ENCODE measurements at regions not wholly inside any gene's neighbourhood (a gene's known extent, or its start where the extent isn't known, plus 50 kb on each side); places are given as distances from the start of the nearest gene placed in this dataset.
"Not testable (repeated sequence)": the region's sequence is repeated elsewhere in the genome, so short reads cannot be mapped to it uniquely, and the experiment has no call there.

DNA sequence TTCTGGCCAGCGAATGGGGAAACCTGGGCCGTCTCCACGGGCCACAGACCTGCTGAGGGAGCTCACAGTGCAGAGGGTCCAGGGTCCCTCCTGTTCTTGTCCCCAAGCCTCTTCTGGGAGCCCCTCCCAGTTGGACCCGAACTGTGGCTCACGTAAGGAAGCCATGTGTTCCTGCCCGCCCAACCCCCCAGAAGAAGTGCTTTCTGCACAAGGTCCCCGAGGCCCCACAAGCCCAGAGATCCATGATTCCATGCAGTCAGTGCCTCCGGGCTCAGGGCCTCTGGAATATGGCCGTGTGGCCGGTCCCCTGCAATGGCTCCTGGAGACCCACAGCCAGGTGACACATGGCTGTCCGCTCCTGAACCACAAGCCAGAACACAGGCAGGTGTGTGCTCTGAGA is 272.4 kb downstream of the C16orf95 start:
- Histone ChIP-seq H3K27me3 (ENCODE audit: control insufficient read depth in 2 of 2, insufficient read depth in 2 of 2, low read length in 2 of 2) (peaks cover 0 to 3% of the 10 kb centered on the region in 2 donors), H3K4me1 (ENCODE audit: control insufficient read depth in 2 of 2, insufficient read depth in 2 of 2, low read length in 2 of 2) (peaks cover 0 to 3% of the 10 kb centered on the region in 2 donors), H3K27ac (ENCODE audit: low read depth in 2 of 2, low read length in 2 of 2) (no peak overlapping the region), H3K9me3 (ENCODE audit: control insufficient read depth in 2 of 2, low read length in 2 of 2) (no peaks in the 10 kb centered on the region), H3K9ac (ENCODE audit: low read depth in 1 of 2, low read length in 2 of 2) (no peak overlapping the region), H3K4me3 (ENCODE audit: low read length in 2 of 2) (no peak overlapping the region), H3K36me3 (ENCODE audit: control insufficient read depth in 2 of 2, insufficient read depth in 2 of 2, low read length in 2 of 2) (no peaks in the 10 kb centered on the region)

DNA sequence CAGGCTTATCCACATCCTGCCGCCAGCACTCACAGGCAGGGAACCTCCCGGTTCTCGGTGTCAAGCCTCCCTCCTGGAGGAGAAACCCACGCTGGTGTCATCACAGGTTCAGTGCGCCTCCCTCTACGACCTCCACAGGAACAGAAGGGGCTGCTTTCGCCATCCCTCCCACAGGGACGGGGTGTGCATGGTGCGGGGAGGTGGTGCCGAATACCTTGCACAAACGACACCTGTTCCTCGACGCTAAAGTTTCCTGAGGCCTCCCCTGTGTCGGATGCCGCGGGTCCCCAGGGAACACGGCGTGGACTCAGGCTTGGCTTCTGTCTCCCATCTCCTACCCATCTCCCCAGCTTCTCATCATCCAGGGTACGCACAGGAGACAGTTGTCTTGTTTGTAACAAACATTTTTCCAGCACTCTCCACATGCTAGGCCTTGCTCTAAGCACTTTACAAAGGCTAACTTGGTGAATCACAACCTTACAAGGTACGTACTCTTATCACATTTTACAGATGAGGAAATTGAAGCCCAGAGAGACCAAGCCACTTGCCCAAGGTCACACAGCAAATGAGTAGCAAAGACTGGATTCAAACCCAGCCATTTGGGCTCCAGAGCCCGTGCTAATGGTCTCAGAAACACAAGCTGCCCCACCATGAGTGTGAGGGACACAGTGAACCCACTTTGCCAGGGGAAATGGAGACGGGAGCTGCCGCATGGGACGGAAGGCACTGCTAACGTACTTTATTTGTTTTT is 271.6 kb downstream of the C16orf95 start:
- no peaks in the 10 kb centered on the region for H3K9me3 ChIP-seq (ENCODE audit: control insufficient read depth in 2 of 2, low read length in 2 of 2)
- no peak overlapping the region for H3K27ac ChIP-seq (ENCODE audit: low read depth in 2 of 2, low read length in 2 of 2)
- peaks cover 0 to 3% of the 10 kb centered on the region in 2 donors for H3K4me1 ChIP-seq (ENCODE audit: control insufficient read depth in 2 of 2, insufficient read depth in 2 of 2, low read length in 2 of 2)
- no peak overlapping the region for H3K9ac ChIP-seq (ENCODE audit: low read depth in 1 of 2, low read length in 2 of 2)
- H3K4me3 ChIP-seq (ENCODE audit: low read length in 2 of 2) = no peak overlapping the region
- no peaks in the 10 kb centered on the region for H3K36me3 ChIP-seq (ENCODE audit: control insufficient read depth in 2 of 2, insufficient read depth in 2 of 2, low read length in 2 of 2)
- peaks cover 0 to 3% of the 10 kb centered on the region in 2 donors for H3K27me3 ChIP-seq (ENCODE audit: control insufficient read depth in 2 of 2, insufficient read depth in 2 of 2, low read length in 2 of 2)

DNA sequence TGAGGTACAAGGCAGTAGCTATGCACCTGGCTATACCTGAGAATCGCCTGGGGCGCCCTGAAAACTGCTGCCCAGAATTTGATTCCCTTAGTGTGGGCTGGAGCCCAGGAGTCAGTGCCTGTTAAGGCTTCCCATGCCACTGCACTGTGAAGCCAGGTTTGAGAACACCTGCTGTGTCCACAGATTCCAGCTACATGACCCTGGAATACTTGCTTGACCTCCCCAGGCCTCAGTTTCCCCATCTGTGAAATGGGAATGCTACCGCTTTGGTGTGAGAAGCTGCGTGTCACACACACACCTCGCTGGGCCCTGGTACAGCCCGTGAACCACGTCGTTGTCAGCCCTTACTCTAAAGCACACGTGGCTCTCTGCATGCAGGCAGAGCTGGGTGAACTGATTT is 271.0 kb downstream of the C16orf95 start:
- Histone ChIP-seq H3K4me1 (ENCODE audit: control insufficient read depth in 2 of 2, insufficient read depth in 2 of 2, low read length in 2 of 2) (peaks cover 0 to 3% of the 10 kb centered on the region in 2 donors), H3K4me3 (ENCODE audit: low read length in 2 of 2) (no peak overlapping the region), H3K27ac (ENCODE audit: low read depth in 2 of 2, low read length in 2 of 2) (no peak overlapping the region), H3K9me3 (ENCODE audit: control insufficient read depth in 2 of 2, low read length in 2 of 2) (no peaks in the 10 kb centered on the region), H3K27me3 (ENCODE audit: control insufficient read depth in 2 of 2, insufficient read depth in 2 of 2, low read length in 2 of 2) (peaks cover 0 to 3% of the 10 kb centered on the region in 2 donors), H3K36me3 (ENCODE audit: control insufficient read depth in 2 of 2, insufficient read depth in 2 of 2, low read length in 2 of 2) (no peaks in the 10 kb centered on the region), H3K9ac (ENCODE audit: low read depth in 1 of 2, low read length in 2 of 2) (no peak overlapping the region)

DNA sequence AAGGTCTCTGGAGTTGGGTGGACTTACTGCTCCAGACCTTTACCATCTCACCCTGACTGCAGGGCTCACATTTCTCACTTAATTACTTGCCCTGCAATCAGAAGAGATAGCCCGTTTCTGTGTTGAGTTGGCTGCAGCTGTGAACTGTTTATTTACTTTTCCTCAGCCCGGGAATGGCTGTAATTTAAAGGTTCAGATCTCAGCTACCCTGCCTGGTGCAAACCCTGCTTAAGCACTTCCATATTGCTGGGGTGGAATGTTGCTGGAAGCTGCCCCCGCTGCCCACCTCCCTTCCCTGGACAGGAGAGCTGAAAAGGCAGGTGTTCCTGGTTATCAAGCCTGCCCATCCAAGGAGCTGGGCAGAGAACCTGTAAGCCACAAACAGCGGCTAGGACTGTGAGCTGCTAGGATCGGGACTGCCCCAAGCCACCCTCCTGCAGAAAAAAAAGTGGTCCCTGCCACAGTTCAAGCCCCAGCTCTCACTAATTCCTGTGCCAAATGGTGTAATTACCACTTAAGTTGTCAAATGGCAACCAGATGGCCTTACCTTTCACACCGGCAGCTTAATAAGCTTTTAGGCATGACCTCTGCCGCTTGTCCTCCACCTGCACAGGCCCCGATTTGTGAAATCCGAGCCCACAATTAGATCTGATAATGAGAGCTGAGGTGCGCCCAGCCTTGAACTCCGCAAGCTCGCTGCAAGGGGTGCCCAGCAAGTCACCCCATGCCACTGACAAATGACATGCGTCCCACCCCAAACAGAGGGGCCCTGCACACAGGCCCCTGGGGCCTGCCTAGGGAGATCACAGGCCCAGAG is 269.8 kb downstream of the C16orf95 start:
- Histone ChIP-seq H3K4me3 (ENCODE audit: low read length in 2 of 2) (no peak overlapping the region), H3K9ac (ENCODE audit: low read depth in 1 of 2, low read length in 2 of 2) (no peak overlapping the region), H3K27ac (ENCODE audit: low read depth in 2 of 2, low read length in 2 of 2) (no peak overlapping the region), H3K36me3 (ENCODE audit: control insufficient read depth in 2 of 2, insufficient read depth in 2 of 2, low read length in 2 of 2) (no peaks in the 10 kb centered on the region), H3K9me3 (ENCODE audit: control insufficient read depth in 2 of 2, low read length in 2 of 2) (no peaks in the 10 kb centered on the region), H3K27me3 (ENCODE audit: control insufficient read depth in 2 of 2, insufficient read depth in 2 of 2, low read length in 2 of 2) (peaks cover 0 to 3% of the 10 kb centered on the region in 2 donors), H3K4me1 (ENCODE audit: control insufficient read depth in 2 of 2, insufficient read depth in 2 of 2, low read length in 2 of 2) (peaks cover 0 to 2% of the 10 kb centered on the region in 2 donors)

DNA sequence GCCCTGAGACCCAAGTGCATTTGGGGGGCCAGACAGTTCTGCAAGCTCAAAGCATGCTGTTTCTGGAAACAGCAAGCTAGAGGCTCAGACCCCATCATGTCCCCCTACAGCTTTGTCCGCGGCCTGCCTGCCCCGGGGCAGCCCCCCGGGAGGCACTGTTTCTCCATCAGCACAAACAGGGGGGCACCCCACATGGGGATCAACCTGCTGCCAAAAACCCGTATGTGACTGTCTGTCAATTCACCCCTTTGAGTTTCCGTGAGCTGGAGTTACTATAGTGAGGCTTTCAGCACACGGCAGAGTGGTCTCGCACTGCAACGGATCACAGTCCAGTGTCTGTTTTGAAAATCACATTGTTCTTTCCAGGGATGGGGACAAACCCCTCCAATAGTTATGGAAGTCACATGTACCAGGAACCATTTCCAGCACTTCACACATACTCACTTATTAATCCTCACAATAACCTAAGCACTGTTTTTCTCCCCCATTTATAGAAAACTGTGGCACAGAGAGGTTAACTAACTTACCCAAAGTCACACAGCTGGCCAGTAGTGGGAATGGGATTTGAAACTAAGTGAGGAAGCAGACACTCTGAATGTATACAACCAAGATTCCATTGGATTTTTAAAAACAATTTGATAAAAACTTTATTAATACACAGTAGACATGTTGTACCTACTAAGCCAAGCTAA is 269.0 kb downstream of the C16orf95 start:
- Histone ChIP-seq H3K9me3 (ENCODE audit: control insufficient read depth in 2 of 2, low read length in 2 of 2) (no peaks in the 10 kb centered on the region), H3K27me3 (ENCODE audit: control insufficient read depth in 2 of 2, insufficient read depth in 2 of 2, low read length in 2 of 2) (peaks cover 0 to 3% of the 10 kb centered on the region in 2 donors), H3K27ac (ENCODE audit: low read depth in 2 of 2, low read length in 2 of 2) (no peak overlapping the region), H3K4me3 (ENCODE audit: low read length in 2 of 2) (no peak overlapping the region), H3K4me1 (ENCODE audit: control insufficient read depth in 2 of 2, insufficient read depth in 2 of 2, low read length in 2 of 2) (no peaks in the 10 kb centered on the region), H3K36me3 (ENCODE audit: control insufficient read depth in 2 of 2, insufficient read depth in 2 of 2, low read length in 2 of 2) (no peaks in the 10 kb centered on the region), H3K9ac (ENCODE audit: low read depth in 1 of 2, low read length in 2 of 2) (no peak overlapping the region)

DNA sequence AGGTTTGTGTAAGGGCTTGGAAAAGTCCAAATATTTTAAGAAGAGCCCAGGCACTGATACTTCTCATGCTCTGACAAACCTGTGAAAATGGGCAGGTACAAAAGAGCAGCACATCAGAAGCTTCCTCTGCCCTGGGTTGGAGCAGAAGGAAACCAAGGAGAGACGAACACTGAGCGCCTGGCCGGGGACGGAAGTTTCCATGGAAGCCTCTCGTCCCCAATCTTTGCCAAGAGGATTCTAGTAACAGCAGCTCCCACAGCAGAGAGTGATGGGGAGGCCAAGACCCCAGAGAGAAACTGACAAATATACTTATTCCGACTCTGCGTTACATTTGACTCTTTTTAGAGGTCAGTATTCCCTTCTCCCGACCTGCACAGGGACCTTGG is 268.5 kb downstream of the C16orf95 start:
- Histone ChIP-seq H3K4me3 (ENCODE audit: low read length in 2 of 2) (no peak overlapping the region), H3K27ac (ENCODE audit: low read depth in 2 of 2, low read length in 2 of 2) (no peak overlapping the region), H3K9ac (ENCODE audit: low read depth in 1 of 2, low read length in 2 of 2) (no peak overlapping the region), H3K27me3 (ENCODE audit: control insufficient read depth in 2 of 2, insufficient read depth in 2 of 2, low read length in 2 of 2) (peaks cover 0 to 3% of the 10 kb centered on the region in 2 donors), H3K36me3 (ENCODE audit: control insufficient read depth in 2 of 2, insufficient read depth in 2 of 2, low read length in 2 of 2) (no peaks in the 10 kb centered on the region), H3K4me1 (ENCODE audit: control insufficient read depth in 2 of 2, insufficient read depth in 2 of 2, low read length in 2 of 2) (no peaks in the 10 kb centered on the region), H3K9me3 (ENCODE audit: control insufficient read depth in 2 of 2, low read length in 2 of 2) (no peaks in the 10 kb centered on the region)

DNA sequence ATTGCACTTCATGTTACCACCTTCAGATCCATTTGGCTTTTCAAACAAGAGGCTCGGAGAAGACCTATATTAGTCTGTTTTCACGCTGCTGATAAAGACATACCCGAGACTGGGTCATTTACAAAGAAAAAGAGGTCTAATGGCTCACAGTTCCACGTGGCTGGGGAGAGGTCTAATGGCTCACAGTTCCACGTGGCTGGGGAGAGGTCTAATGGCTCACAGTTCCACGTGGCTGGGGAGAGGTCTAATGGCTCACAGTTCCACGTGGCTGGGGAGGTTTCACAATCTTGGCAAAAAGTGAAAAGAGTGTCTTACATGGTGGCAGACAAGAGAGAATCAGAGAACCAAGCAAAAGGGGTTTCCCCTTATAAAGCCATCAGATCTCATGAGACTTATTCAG is 268.0 kb downstream of the C16orf95 start:
- not testable (repeated sequence) for H3K27ac ChIP-seq (ENCODE audit: low read depth in 2 of 2, low read length in 2 of 2)

DNA sequence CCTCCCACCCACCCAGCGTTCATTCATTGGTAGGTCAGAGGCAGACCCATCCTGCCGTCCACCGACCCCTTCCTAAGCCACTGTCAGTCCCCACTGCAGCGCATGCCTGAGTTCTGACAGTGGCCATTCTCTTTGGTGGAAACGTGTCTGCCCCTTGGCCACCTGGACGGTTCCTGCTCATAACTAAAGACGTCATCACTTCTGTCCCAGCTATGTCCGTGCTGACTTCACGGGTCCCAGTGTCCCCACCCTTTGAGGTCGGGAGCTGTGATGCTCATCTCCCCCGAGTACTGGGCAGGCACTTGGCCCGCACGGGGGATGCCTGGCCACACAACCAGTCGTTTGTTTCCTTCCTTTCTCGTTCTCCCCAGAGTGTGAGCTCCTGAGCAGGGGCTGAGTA is 267.1 kb downstream of the C16orf95 start:
- H3K9ac ChIP-seq (ENCODE audit: low read depth in 1 of 2, low read length in 2 of 2) = no peak overlapping the region
- peaks cover 0 to 6% of the 10 kb centered on the region in 2 donors for H3K27me3 ChIP-seq (ENCODE audit: control insufficient read depth in 2 of 2, insufficient read depth in 2 of 2, low read length in 2 of 2)
- H3K4me1 ChIP-seq (ENCODE audit: control insufficient read depth in 2 of 2, insufficient read depth in 2 of 2, low read length in 2 of 2) = no peaks in the 10 kb centered on the region

More for the DNA sequence above, 268.0 kb downstream of the C16orf95 start:
- H3K9me3 ChIP-seq (ENCODE audit: control insufficient read depth in 2 of 2, low read length in 2 of 2); H3K4me3 ChIP-seq (ENCODE audit: low read length in 2 of 2); H3K27me3 ChIP-seq (ENCODE audit: control insufficient read depth in 2 of 2, insufficient read depth in 2 of 2, low read length in 2 of 2); H3K9ac ChIP-seq (ENCODE audit: low read depth in 1 of 2, low read length in 2 of 2); H3K36me3 ChIP-seq (ENCODE audit: control insufficient read depth in 2 of 2, insufficient read depth in 2 of 2, low read length in 2 of 2); H3K4me1 ChIP-seq (ENCODE audit: control insufficient read depth in 2 of 2, insufficient read depth in 2 of 2, low read length in 2 of 2): not testable (repeated sequence)

DNA sequence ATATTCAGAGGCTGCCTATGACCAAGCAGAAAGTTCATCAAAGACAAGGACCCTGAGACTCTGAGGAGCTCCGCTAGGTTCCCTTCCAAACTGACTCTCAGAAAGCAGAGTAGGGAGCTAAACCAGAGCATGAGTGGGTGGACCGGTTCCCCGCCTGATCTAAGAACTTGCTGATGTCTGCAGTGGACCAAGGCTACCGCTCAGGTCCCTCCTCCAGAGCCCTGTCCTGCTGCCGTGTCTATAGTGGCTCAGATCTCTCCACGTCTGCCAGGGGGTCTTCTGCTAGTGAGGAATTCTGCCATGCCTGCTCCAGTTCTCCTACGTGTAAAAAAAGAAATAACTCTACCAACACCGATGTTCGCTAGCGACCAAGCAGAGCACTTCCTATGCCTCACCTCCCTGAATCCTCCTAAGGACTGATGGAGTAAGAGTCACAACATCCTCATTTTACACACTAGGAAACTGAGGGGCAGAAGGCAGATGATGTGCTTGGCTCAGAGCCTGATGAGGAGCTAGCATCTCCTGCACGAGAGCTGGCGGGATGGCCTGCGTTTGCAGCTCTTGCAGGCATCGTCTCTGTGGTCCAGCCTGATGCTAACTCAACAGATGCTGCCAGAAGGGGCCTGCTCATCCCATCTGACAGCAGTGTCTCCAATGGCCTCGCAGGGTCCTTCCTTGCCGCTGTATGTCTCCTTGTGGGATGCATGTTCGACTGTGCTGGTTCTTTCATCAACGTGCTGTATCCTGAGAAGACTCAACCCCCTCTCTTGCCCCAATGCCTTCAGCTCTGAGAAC is 265.5 kb downstream of the C16orf95 start:
- H3K27me3 ChIP-seq (ENCODE audit: control insufficient read depth in 2 of 2, insufficient read depth in 2 of 2, low read length in 2 of 2) = peaks cover 0 to 3% of the 10 kb centered on the region in 2 donors
- H3K4me3 ChIP-seq (ENCODE audit: low read length in 2 of 2) = no peak overlapping the region
- H3K9ac ChIP-seq (ENCODE audit: low read depth in 1 of 2, low read length in 2 of 2) = no peak overlapping the region
- no peaks in the 10 kb centered on the region for H3K9me3 ChIP-seq (ENCODE audit: control insufficient read depth in 2 of 2, low read length in 2 of 2)
- no peaks in the 10 kb centered on the region for H3K4me1 ChIP-seq (ENCODE audit: control insufficient read depth in 2 of 2, insufficient read depth in 2 of 2, low read length in 2 of 2)
- no peak overlapping the region for H3K27ac ChIP-seq (ENCODE audit: low read depth in 2 of 2, low read length in 2 of 2)
- H3K36me3 ChIP-seq (ENCODE audit: control insufficient read depth in 2 of 2, insufficient read depth in 2 of 2, low read length in 2 of 2) = no peaks in the 10 kb centered on the region

More for the DNA sequence above, 267.1 kb downstream of the C16orf95 start:
- H3K27ac ChIP-seq (ENCODE audit: low read depth in 2 of 2, low read length in 2 of 2) = no peak overlapping the region
- no peaks in the 10 kb centered on the region for H3K9me3 ChIP-seq (ENCODE audit: control insufficient read depth in 2 of 2, low read length in 2 of 2)
- no peak overlapping the region for H3K4me3 ChIP-seq (ENCODE audit: low read length in 2 of 2)
- H3K36me3 ChIP-seq (ENCODE audit: control insufficient read depth in 2 of 2, insufficient read depth in 2 of 2, low read length in 2 of 2) = no peaks in the 10 kb centered on the region
